ENCODE measurements at regions not wholly inside any gene's neighbourhood (a gene's known extent, or its start where the extent isn't known, plus 50 kb on each side); places are given as distances from the start of the nearest gene placed in this dataset.

GRCh38 chr20:57831326-57831992 lies 121.6 kb upstream of the PMEPA1 start:
- TF ChIP-seq CTCF (IDR thresholded peaks at IDR 0.05): no peak

GRCh38 chr20:57830515-57830895 lies 120.7 kb upstream of the PMEPA1 start:
- WGBS, 2 donors: 95 to 97% methylated on average over 12 of the region's 12 CpGs
- Histone ChIP-seq H3K4me1 (peaks cover 0 to 28% (median 8%) of the 10 kb centered on the region in 9 donors), H3K9me3 (no peaks in the 10 kb centered on the region), H3K4me3 (no peak overlapping the region), H3K27ac (no peak overlapping the region), H3K36me3 (no peaks in the 10 kb centered on the region), H3K27me3 (no peaks in the 10 kb centered on the region)
- TF ChIP-seq CTCF (IDR thresholded peaks at IDR 0.05): no peak
- intact Hi-C loops (cut with DNase I): loop anchor here in 1 of 10 donors (10.0 kb wide), 1 partner anchor 176 kb away; no protein-coding TSS in a partner anchor
- no peak for DNase-seq
- ATAC-seq: no peak

More at GRCh38 chr20:57831326-57831992, 121.6 kb upstream of the PMEPA1 start:
- Histone ChIP-seq H3K27me3 (no peaks in the 10 kb centered on the region), H3K36me3 (no peaks in the 10 kb centered on the region), H3K9me3 (no peaks in the 10 kb centered on the region), H3K4me3 (no peak overlapping the region), H3K4me1 (peaks cover 0 to 19% (median 7%) of the 10 kb centered on the region in 9 donors), H3K27ac (peak overlapping the region in 6 of 10 donors; percentile 14 to 60 (median 42))
- 64 to 67% methylated on average over 9 of the region's 9 CpGs for WGBS, 2 donors
- intact Hi-C loops (cut with DNase I): loop anchor here in 1 of 10 donors (10.0 kb wide), 1 partner anchor 177 kb away; no protein-coding TSS in a partner anchor
- peak; percentile 34 to 87 (median 78) for ATAC-seq
- no peak for DNase-seq

GRCh38 chr20:57829805-57830514 lies 120.1 kb upstream of the PMEPA1 start:
- Histone ChIP-seq H3K4me1 (peaks cover 0 to 28% (median 8%) of the 10 kb centered on the region in 9 donors), H3K4me3 (no peak overlapping the region), H3K27me3 (no peaks in the 10 kb centered on the region), H3K9me3 (no peaks in the 10 kb centered on the region), H3K27ac (no peak overlapping the region), H3K36me3 (no peaks in the 10 kb centered on the region)
- DNase-seq (no peak), ATAC-seq (no peak)
- TF ChIP-seq CTCF (IDR thresholded peaks at IDR 0.05): no peak
- 88 to 91% methylated on average over 9 of the region's 9 CpGs for WGBS, 2 donors
- intact Hi-C loops (cut with DNase I): loop anchor here in 1 of 10 donors (10.0 kb wide), 1 partner anchor 175 kb away; no protein-coding TSS in a partner anchor

GRCh38 chr20:57829336-57829735 lies 119.5 kb upstream of the PMEPA1 start:
- intact Hi-C loops (cut with DNase I): no loop called here
- ATAC-seq (no peak), DNase-seq (no peak)
- no peaks in the 10 kb centered on the region for H3K27me3 ChIP-seq
- no peak for TF ChIP-seq CTCF (IDR thresholded peaks at IDR 0.05)
- 89 to 92% methylated on average over 6 of the region's 6 CpGs for WGBS, 2 donors
- peaks cover 0 to 28% (median 8%) of the 10 kb centered on the region in 9 donors for H3K4me1 ChIP-seq
- H3K9me3 ChIP-seq: no peaks in the 10 kb centered on the region
- no peak overlapping the region for H3K27ac ChIP-seq
- H3K4me3 ChIP-seq: no peak overlapping the region
- H3K36me3 ChIP-seq: no peaks in the 10 kb centered on the region

Measured in heart right ventricle (tissue), 16 donors.